Fibroblast of the aortic adventitia (primary cell): ENCODE measurements at regions not wholly inside any gene's neighbourhood (a gene's known extent, or its start where the extent isn't known, plus 50 kb on each side); places are given as distances from the start of the nearest gene placed in this dataset.

Experiments used
- DNase-seq: peaks from one replicate; pipeline ENCODE4 v3.0.0-alpha.2; 2010; ENCODE audit warnings: low read depth
- H3K4me3 ChIP-seq: 2 replicates; pipeline ENCODE4 v1.5.1; 2011; ENCODE audit warnings: low read depth, mild to moderate bottlenecking, control low read depth, low read length, moderate library complexity
- CTCF ChIP-seq: IDR thresholded peaks from 2 replicates; pipeline ENCODE4 v1.5.1; 2011; ENCODE audit warnings: mild to moderate bottlenecking, low read length, control low read depth, inconsistent platforms; ENCODE audit not compliant: insufficient read depth

DNA sequence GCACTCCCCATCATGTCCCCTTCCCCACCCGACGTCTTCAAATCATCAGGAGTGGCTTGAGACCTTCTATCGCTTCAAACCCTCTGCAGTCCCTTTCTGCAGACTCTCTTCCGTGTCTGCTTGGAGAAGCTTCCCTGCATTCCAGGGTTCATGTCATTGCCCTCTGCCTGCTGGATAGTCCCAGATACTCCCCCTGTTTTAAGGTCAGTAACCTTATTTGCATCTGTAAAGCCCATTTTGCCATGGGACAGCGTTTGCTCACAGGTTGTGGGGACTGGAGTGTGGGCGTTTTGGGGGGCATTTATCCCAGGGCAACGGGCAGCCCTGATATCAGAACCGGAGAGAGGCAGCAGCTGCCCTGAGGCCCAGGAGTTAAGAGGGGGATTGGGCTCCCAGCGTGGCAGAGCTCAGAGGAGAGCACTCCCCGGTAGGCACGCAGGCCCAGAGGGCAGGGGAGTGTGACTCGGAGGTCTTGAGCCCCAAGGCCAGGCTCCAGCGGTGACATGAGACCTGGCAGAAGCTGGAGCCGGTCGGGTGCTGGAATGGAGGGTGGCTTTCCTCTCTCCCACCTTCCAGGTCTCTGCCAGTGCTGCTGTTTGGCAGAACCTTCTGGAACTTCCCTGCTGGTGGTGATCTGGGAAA is 73.8 kb downstream of the RTP5 start:
- no peak for TF ChIP-seq CTCF
- no peak for DNase-seq

DNA sequence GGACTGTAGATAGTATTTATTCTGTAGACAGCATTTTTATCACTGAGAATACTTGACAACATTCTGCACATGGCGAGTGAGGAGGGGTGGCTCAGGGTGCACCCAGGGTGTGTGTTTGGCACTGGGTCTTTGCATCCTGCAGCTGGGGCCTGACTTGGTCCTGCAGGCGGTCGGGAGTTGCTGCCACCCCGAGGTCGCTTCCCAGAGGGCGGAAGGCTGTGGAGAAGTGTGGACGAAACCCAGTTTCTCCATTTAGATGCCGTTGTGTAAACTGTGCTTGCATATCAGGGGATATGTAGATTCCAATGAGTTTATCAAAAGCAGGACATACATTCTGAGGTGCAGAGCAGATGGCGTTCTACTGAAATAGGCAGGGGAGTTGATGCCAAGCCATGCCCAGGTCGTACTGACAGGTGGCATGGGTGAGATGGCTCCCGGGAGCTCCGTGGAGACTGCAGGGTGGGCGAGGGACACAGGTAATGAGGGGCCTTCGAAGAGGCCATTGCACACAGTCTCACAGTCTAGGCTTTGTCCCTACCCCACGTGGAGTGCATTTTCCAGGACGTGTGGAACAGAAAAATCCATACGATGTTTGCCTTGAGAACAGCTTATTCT is 74.5 kb downstream of the RTP5 start:
- no peak for DNase-seq
- no peak for TF ChIP-seq CTCF
- no peak overlapping the region for H3K4me3 ChIP-seq

More for the DNA sequence above, 73.8 kb downstream of the RTP5 start:
- H3K4me3 ChIP-seq = no peak overlapping the region

DNA sequence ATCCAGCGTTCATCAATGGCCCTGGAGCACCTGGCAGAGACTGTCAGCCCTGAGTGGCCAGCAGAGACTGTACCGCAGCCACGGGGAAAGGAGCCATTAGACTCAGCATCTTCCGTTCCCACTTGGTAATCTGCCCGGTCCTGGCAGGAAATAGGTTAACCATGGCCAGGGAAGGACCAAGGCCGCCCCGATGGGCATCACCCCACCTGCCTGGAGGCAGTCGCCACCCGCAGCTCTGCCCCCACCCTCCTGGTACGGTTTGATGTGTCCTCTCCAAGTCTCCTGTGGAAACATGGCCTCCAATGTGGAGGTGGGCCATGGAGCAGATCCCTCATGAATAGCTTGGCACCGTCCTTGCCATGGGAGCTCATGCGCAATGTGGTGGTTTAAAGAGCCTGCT is 75.3 kb downstream of the RTP5 start:
- no peak for TF ChIP-seq CTCF
- no peak overlapping the region for H3K4me3 ChIP-seq
- DNase-seq = no peak

GRCh38 chr2:241945311-241945710 is 75.8 kb downstream of the RTP5 start:
- no peak overlapping the region for H3K4me3 ChIP-seq
- DNase-seq = no peak
- TF ChIP-seq CTCF = no peak

DNA sequence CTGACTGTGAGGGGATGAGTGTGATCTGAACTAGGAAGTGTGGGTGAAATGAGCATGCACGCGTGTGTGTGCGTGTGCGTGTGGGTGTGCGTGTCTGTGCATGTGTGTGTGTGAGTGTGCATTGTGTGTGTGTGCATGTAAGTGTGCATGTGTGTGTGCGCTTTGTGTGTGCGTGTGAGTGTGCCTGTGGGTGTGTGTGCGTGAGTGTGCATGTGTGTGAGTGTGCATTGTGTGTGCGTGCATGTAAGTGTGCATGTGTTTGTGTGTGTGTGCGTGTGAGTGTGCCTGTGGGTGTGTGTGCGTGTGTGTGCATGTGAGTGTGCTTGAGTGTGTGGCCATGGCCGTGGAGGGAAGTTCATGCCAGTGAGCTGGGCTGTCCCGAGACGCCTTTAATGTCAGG is 76.3 kb downstream of the RTP5 start:
- no peak for TF ChIP-seq CTCF
- H3K4me3 ChIP-seq = no peak overlapping the region
- DNase-seq = no peak

- TF ChIP-seq CTCF = no peak
- DNase-seq = no peak
- H3K4me3 ChIP-seq = no peak overlapping the region
Observed at GRCh38 chr2:241946306-241947003, 76.9 kb downstream of the RTP5 start.
